CD4-positive, alpha-beta T cell (primary cell): ENCODE measurements at regions not wholly inside any gene's neighbourhood (a gene's known extent, or its start where the extent isn't known, plus 50 kb on each side); places are given as distances from the start of the nearest gene placed in this dataset.

Experiments
- ATAC-seq: fragments of 200-7000 bp; cut with Tn5 transposase; one replicate; pipeline ENCODE4 v1.10.0; 2022; ENCODE audit warnings: mild to moderate bottlenecking; ENCODE audit not compliant: poor library complexity
- CTCF ChIA-PET: fragments of 350-600 bp; sonication (Branson Sonifier 250); formaldehyde crosslinking; loops from one replicate; lab custom pipeline; 2021; ENCODE audit warnings: antibody characterized with exemption, inconsistent platforms; lab: Charles Lee
- POLR2A ChIA-PET: fragments of 350-600 bp; sonication (Branson Sonifier 250); formaldehyde crosslinking; loops from one replicate; lab custom pipeline; 2021; ENCODE audit warnings: antibody characterized with exemption, inconsistent platforms; lab: Charles Lee
- DNase-seq, 14 experiments: peaks; one replicate each; pipeline ENCODE4 v3.0.0-alpha.2; 2013 to 2020; ENCODE audit warnings: mixed read lengths in 2 of 14
- H3K27ac ChIP-seq, 2 donors: one replicate each; pipeline versions ENCODE4 v1.5.1 to v1.7.0; 2013; ENCODE audit warnings: low read length in 2 of 2, low read depth in 1 of 2, mild to moderate bottlenecking in 1 of 2
- H3K27me3 ChIP-seq, 2 experiments: 1 replicate in 1 of 2; 2 replicates in 1 of 2; pipeline versions ENCODE4 v1.6.1 to v1.7.0; 2013; ENCODE audit warnings: low read length in 2 of 2, control low read depth in 1 of 2, mild to moderate bottlenecking in 1 of 2, moderate library complexity in 1 of 2; ENCODE audit not compliant: insufficient read depth in 2 of 2, control insufficient read depth in 1 of 2
- H3K36me3 ChIP-seq: one replicate; pipeline ENCODE4 v1.6.1; 2013; ENCODE audit warnings: low read length, control low read depth; ENCODE audit not compliant: insufficient read depth
- H3K4me1 ChIP-seq: one replicate; pipeline ENCODE4 v1.6.1; 2013; ENCODE audit warnings: low read length, control low read depth; ENCODE audit not compliant: insufficient read depth
- H3K4me3 ChIP-seq: one replicate; pipeline ENCODE4 v1.5.1; 2013; ENCODE audit warnings: mild to moderate bottlenecking, low read length, moderate library complexity
- H3K9me3 ChIP-seq, 2 experiments: 1 replicate in 1 of 2; 2 replicates in 1 of 2; pipeline versions ENCODE4 v1.6.1 to v1.7.0; 2013; ENCODE audit warnings: low read length in 2 of 2, mild to moderate bottlenecking in 2 of 2, control low read depth in 1 of 2, moderate library complexity in 1 of 2; ENCODE audit not compliant: control insufficient read depth in 1 of 2, insufficient read depth in 1 of 2
- H3K27ac Mint-ChIP-seq: one replicate; pipeline ENCODE4 v1.8.0; 2020; ENCODE audit warnings: mixed read lengths
- H3K27me3 Mint-ChIP-seq: one replicate; pipeline ENCODE4 v1.8.0; 2021; ENCODE audit warnings: mixed read lengths
- H3K36me3 Mint-ChIP-seq: one replicate; pipeline ENCODE4 v1.8.0; 2021; ENCODE audit warnings: low read depth, mixed read lengths
- H3K4me1 Mint-ChIP-seq: one replicate; pipeline ENCODE4 v1.8.0; 2021; ENCODE audit warnings: low read depth, mixed read lengths
- H3K4me3 Mint-ChIP-seq: one replicate; pipeline ENCODE4 v1.8.0; 2020; ENCODE audit warnings: mild to moderate bottlenecking, mixed read lengths
- H3K9me3 Mint-ChIP-seq: one replicate; pipeline ENCODE4 v1.8.0; 2020; ENCODE audit warnings: mixed read lengths
- CTCF ChIP-seq: fragments of 200-600 bp; IDR thresholded peaks from one replicate; pipeline ENCODE4 v1.8.0; 2022; ENCODE audit warnings: antibody characterized with exemption, mild to moderate bottlenecking
- intact Hi-C, 2 experiments: fragments of 100-400 bp; cut with DNase I in 1 of 2; cut with micrococcal nuclease in 1 of 2; formaldehyde crosslinking; loops; one replicate each; pipeline versions ENCODE4 v1.15.1 to v1.9.0; 2023 to 2025; cut with DNase I, micrococcal nuclease

GRCh38 chr3:190764231-190765134 lies 98.0 kb downstream of the GMNC start:
- Mint-ChIP-seq H3K27ac (no peak overlapping the region), H3K9me3 (no peaks in the 10 kb centered on the region), H3K27me3 (no peaks in the 10 kb centered on the region), H3K4me3 (no peak overlapping the region), H3K36me3 (no peaks in the 10 kb centered on the region), H3K4me1 (no peaks in the 10 kb centered on the region)
- Histone ChIP-seq H3K4me3 (no peak overlapping the region), H3K27ac (no peak overlapping the region), H3K27me3 (no peaks in the 10 kb centered on the region), H3K36me3 (no peaks in the 10 kb centered on the region), H3K9me3 (no peaks in the 10 kb centered on the region), H3K4me1 (no peaks in the 10 kb centered on the region)
- no peak for ATAC-seq
- POLR2A ChIA-PET = no interaction called here
- no peak for TF ChIP-seq CTCF
- intact Hi-C loops = no loop called here
- CTCF ChIA-PET = interaction anchor here (1.1 kb wide), 1 partner anchor 9 kb away, joined by 3 read pairs; no protein-coding TSS in a partner anchor
- no peak for DNase-seq

- Mint-ChIP-seq H3K4me3 (no peak overlapping the region), H3K36me3 (no peaks in the 10 kb centered on the region), H3K27me3 (no peaks in the 10 kb centered on the region), H3K9me3 (no peaks in the 10 kb centered on the region), H3K27ac (no peak overlapping the region), H3K4me1 (no peaks in the 10 kb centered on the region)
- ChIA-PET CTCF (no interaction called here), POLR2A (no interaction called here)
- no peak for TF ChIP-seq CTCF
- H3K4me3 ChIP-seq = no peak overlapping the region
- H3K9me3 ChIP-seq = no peaks in the 10 kb centered on the region
- no peaks in the 10 kb centered on the region for H3K36me3 ChIP-seq
- H3K27ac ChIP-seq = no peak overlapping the region
- H3K4me1 ChIP-seq = no peaks in the 10 kb centered on the region
- no peaks in the 10 kb centered on the region for H3K27me3 ChIP-seq
- intact Hi-C loops = no loop called here
- no peak for DNase-seq
- no peak for ATAC-seq
Measured at GRCh38 chr3:190762801-190763200, 99.7 kb downstream of the GMNC start.

- H3K4me3 Mint-ChIP-seq = no peak overlapping the region
- Histone ChIP-seq H3K4me3 (no peak overlapping the region), H3K4me1 (no peaks in the 10 kb centered on the region), H3K27ac (no peak overlapping the region), H3K9me3 (no peaks in the 10 kb centered on the region), H3K27me3 (no peaks in the 10 kb centered on the region), H3K36me3 (no peaks in the 10 kb centered on the region)
- DNase-seq (no peak), ATAC-seq (no peak)
- H3K4me1 Mint-ChIP-seq = no peaks in the 10 kb centered on the region
- POLR2A ChIA-PET = no interaction called here
- no peaks in the 10 kb centered on the region for H3K9me3 Mint-ChIP-seq
- H3K27me3 Mint-ChIP-seq = no peaks in the 10 kb centered on the region
- intact Hi-C loops = no loop called here
- H3K36me3 Mint-ChIP-seq = no peaks in the 10 kb centered on the region
- CTCF ChIA-PET = no interaction called here
- TF ChIP-seq CTCF = no peak
- no peak overlapping the region for H3K27ac Mint-ChIP-seq
Measured at GRCh38 chr3:190747571-190747970, 114.9 kb downstream of the GMNC start.
